Chondrocyte (in vitro differentiated cells): ENCODE measurements at regions not wholly inside any gene's neighbourhood (a gene's known extent, or its start where the extent isn't known, plus 50 kb on each side); places are given as distances from the start of the nearest gene placed in this dataset.

Experiments used
- DNase-seq: peaks from one replicate; pipeline ENCODE4 v3.0.0; 2021; ENCODE audit warnings: mixed read lengths, low spot score
- H3K27ac Mint-ChIP-seq: one replicate; pipeline ENCODE4 v1.8.0; 2021; ENCODE audit warnings: mild to moderate bottlenecking, moderate library complexity, mixed read lengths; ENCODE audit not compliant: unreplicated experiment
- H3K27me3 Mint-ChIP-seq: 2 replicates; pipeline ENCODE4 v1.8.0; 2021; ENCODE audit warnings: low read depth, mixed read lengths
- H3K36me3 Mint-ChIP-seq: 2 replicates; pipeline ENCODE4 v1.8.0; 2021; ENCODE audit warnings: low read depth, mixed read lengths
- H3K4me1 Mint-ChIP-seq: 2 replicates; pipeline ENCODE4 v1.8.0; 2021; ENCODE audit warnings: low read depth, mild to moderate bottlenecking, mixed read lengths
- H3K4me3 Mint-ChIP-seq: one replicate; pipeline ENCODE4 v1.8.0; 2021; ENCODE audit warnings: mild to moderate bottlenecking, moderate library complexity, mixed read lengths; ENCODE audit not compliant: unreplicated experiment
- H3K9me3 Mint-ChIP-seq: 2 replicates; pipeline ENCODE4 v1.8.0; 2021; ENCODE audit warnings: low read depth, mixed read lengths
- CTCF ChIP-seq: fragments of 200-600 bp; sonication (generic); IDR thresholded peaks from 2 replicates; pipeline ENCODE4 v1.5.0; 2021; ENCODE audit warnings: antibody characterized with exemption, mild to moderate bottlenecking, moderate library complexity

GRCh38 chr1:95323123-95323522, 89.1 kb downstream of the RWDD3 start:
- Mint-ChIP-seq H3K27me3 (peaks cover 36% of the 10 kb centered on the region), H3K9me3 (no peaks in the 10 kb centered on the region), H3K36me3 (no peaks in the 10 kb centered on the region), H3K4me3 (no peak overlapping the region), H3K4me1 (no peaks in the 10 kb centered on the region), H3K27ac (no peak overlapping the region)
- TF ChIP-seq CTCF, result no peak
- DNase-seq, result no peak

- Mint-ChIP-seq H3K4me3 (no peak overlapping the region), H3K27me3 (peaks cover 35% of the 10 kb centered on the region), H3K27ac (no peak overlapping the region), H3K36me3 (no peaks in the 10 kb centered on the region), H3K4me1 (no peaks in the 10 kb centered on the region), H3K9me3 (no peaks in the 10 kb centered on the region)
- TF ChIP-seq CTCF, result no peak
- no peak for DNase-seq
Observed at GRCh38 chr1:95325349-95325748, 91.3 kb downstream of the RWDD3 start.

- Mint-ChIP-seq H3K27ac (no peak overlapping the region), H3K27me3 (peaks cover 36% of the 10 kb centered on the region), H3K4me3 (no peak overlapping the region), H3K36me3 (no peaks in the 10 kb centered on the region), H3K4me1 (no peaks in the 10 kb centered on the region), H3K9me3 (no peaks in the 10 kb centered on the region)
- DNase-seq, result no peak
- no peak for TF ChIP-seq CTCF
Observed at GRCh38 chr1:95326023-95326422, 92.0 kb downstream of the RWDD3 start.

- no peak for DNase-seq
- Mint-ChIP-seq H3K27me3 (peaks cover 21% of the 10 kb centered on the region), H3K4me1 (no peaks in the 10 kb centered on the region), H3K36me3 (no peaks in the 10 kb centered on the region), H3K4me3 (no peak overlapping the region), H3K9me3 (no peaks in the 10 kb centered on the region), H3K27ac (no peak overlapping the region)
- TF ChIP-seq CTCF, result no peak
Observed at GRCh38 chr1:95332754-95333153, 98.7 kb downstream of the RWDD3 start.

- no peaks in the 10 kb centered on the region for H3K9me3 Mint-ChIP-seq
Observed at GRCh38 chr1:95339377-95339776, 105.4 kb downstream of the RWDD3 start.

More at GRCh38 chr1:95339377-95339776, 105.4 kb downstream of the RWDD3 start:
- Mint-ChIP-seq H3K27me3 (peaks cover 25% of the 10 kb centered on the region), H3K4me1 (no peaks in the 10 kb centered on the region), H3K36me3 (no peaks in the 10 kb centered on the region), H3K27ac (no peak overlapping the region), H3K4me3 (no peak overlapping the region)
- TF ChIP-seq CTCF, result no peak
- no peak for DNase-seq
